Suprapubic skin (tissue), 4 donors: ENCODE measurements at regions not wholly inside any gene's neighbourhood (a gene's known extent, or its start where the extent isn't known, plus 50 kb on each side); places are given as distances from the start of the nearest gene placed in this dataset.

ENCODE experiments used
- EP300 ChIP-seq: sonication (generic); formaldehyde crosslinking; IDR thresholded peaks from one replicate; pipeline ENCODE4 v1.6.1; 2017; ENCODE audit warnings: antibody characterized with exemption
- POLR2A ChIP-seq, 2 donors: fragments of 450-650 bp; IDR thresholded peaks; one replicate each; pipeline ENCODE4 v1.6.1; 2017; ENCODE audit warnings: antibody characterized with exemption in 2 of 2, mild to moderate bottlenecking in 2 of 2, moderate library complexity in 2 of 2
- POLR2AphosphoS5 ChIP-seq, 3 donors: sonication (generic); formaldehyde crosslinking; IDR thresholded peaks; one replicate each; pipeline ENCODE4 v1.6.1; 2017; ENCODE audit warnings: antibody characterized with exemption in 3 of 3
- TF ChIP-seq, protein P1 (sequence below), 2 donors: fragments of 200-600 bp in 1 of 2; fragments of 450-650 bp in 1 of 2; sonication (generic) in 1 of 2; IDR thresholded peaks; one replicate each; pipeline ENCODE4 v1.5.1; 2016 to 2019; ENCODE audit warnings: antibody characterized with exemption in 2 of 2, mild to moderate bottlenecking in 1 of 2, moderate library complexity in 1 of 2

DNA sequence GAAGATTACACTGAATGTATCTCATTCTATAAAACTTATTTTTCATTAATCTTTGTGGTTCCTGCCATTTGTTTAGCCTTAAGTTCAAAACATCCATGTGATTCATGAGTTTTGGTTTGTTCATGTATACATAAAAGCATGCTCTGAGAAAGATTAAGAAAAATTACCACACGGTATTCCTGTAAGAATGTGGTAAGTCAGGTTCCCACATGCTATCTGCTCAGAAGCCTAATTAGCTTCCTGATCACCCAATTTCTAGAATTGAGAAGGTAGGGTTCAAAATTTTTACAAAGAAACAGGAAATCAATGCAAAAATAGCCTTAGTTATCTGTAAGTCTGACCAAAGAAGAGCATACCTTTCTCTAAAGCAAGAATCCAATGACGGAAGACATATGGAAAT lies 241.6 kb upstream of the VRK2 start:
- TF ChIP-seq, protein P1, sequence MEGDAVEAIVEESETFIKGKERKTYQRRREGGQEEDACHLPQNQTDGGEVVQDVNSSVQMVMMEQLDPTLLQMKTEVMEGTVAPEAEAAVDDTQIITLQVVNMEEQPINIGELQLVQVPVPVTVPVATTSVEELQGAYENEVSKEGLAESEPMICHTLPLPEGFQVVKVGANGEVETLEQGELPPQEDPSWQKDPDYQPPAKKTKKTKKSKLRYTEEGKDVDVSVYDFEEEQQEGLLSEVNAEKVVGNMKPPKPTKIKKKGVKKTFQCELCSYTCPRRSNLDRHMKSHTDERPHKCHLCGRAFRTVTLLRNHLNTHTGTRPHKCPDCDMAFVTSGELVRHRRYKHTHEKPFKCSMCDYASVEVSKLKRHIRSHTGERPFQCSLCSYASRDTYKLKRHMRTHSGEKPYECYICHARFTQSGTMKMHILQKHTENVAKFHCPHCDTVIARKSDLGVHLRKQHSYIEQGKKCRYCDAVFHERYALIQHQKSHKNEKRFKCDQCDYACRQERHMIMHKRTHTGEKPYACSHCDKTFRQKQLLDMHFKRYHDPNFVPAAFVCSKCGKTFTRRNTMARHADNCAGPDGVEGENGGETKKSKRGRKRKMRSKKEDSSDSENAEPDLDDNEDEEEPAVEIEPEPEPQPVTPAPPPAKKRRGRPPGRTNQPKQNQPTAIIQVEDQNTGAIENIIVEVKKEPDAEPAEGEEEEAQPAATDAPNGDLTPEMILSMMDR (IDR thresholded peaks at IDR 0.05) = no peak
- TF ChIP-seq POLR2A (IDR thresholded peaks at IDR 0.05) = no peak
- TF ChIP-seq EP300 = no peak
- no peak for TF ChIP-seq POLR2AphosphoS5 (IDR thresholded peaks at IDR 0.05)
